Spinal cord (tissue), 9 donors: ENCODE measurements at regions not wholly inside any gene's neighbourhood (a gene's known extent, or its start where the extent isn't known, plus 50 kb on each side); places are given as distances from the start of the nearest gene placed in this dataset.

Source experiments
- DNase-seq, 6 donors: peaks; one replicate each; pipeline versions ENCODE4 v3.0.0 to v3.0.0-alpha.2; 2013 to 2015; ENCODE audit warnings: low spot score in 6 of 6, low read depth in 4 of 6
- H3K27ac ChIP-seq: one replicate; pipeline ENCODE4 v1.5.1; 2013; ENCODE audit warnings: low read depth, low read length, control low read depth
- H3K27me3 ChIP-seq: one replicate; pipeline ENCODE4 v1.6.1; 2013; ENCODE audit warnings: low read length; ENCODE audit not compliant: control insufficient read depth, insufficient read depth
- H3K36me3 ChIP-seq: one replicate; pipeline ENCODE4 v1.6.1; 2013; ENCODE audit warnings: low read length; ENCODE audit not compliant: control insufficient read depth, insufficient read depth
- H3K4me1 ChIP-seq: one replicate; pipeline ENCODE4 v1.6.1; 2013; ENCODE audit warnings: low read length; ENCODE audit not compliant: control insufficient read depth, insufficient read depth
- H3K4me3 ChIP-seq: one replicate; pipeline ENCODE4 v1.5.1; 2013; ENCODE audit warnings: low read depth, low read length, control low read depth
- H3K9me3 ChIP-seq: one replicate; pipeline ENCODE4 v1.6.1; 2013; ENCODE audit warnings: low read length; ENCODE audit not compliant: control insufficient read depth, insufficient read depth
- WGBS: methylation state at CpG from one replicate; pipeline ENCODE4 v1.1.5; 2013; ENCODE audit warnings: missing lambda C conversion rate; ENCODE audit not compliant: insufficient coverage; 5-methylcytosine and 5-hydroxymethylcytosine counted together
- donor health status: healthy.

DNA sequence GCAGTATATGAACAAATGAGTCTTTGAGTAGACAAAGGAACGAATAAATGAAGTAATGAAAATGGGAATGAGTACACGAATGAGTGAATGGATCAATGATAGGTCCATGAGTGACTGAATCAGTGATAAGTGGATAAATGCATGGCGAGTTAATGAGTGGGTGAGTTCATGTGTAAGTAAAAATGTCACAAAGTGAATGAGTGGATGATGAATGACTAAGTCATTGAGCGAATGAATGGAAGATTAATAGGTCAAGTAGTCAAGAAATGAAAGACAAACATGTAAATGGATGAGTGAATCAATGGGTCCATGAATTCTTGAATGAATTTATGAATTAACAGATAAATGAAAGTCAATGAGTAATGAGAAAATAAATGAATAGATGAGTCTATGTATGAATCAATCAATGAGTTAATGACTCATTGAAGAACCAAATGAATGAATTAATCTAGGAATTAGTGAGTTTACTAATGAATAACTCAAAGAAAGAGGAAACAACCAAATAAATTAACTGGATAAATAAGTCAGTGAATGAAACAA lies 97.3 kb upstream of the RTL1 start:
- H3K36me3 ChIP-seq, result peaks cover 12% of the 10 kb centered on the region
- H3K27me3 ChIP-seq, result no peaks in the 10 kb centered on the region
- DNase-seq, result no peak
- H3K27ac ChIP-seq, result no peak overlapping the region
- WGBS, result 93% methylated on average over 4 of the region's 4 CpGs
- no peak overlapping the region for H3K4me3 ChIP-seq
- H3K4me1 ChIP-seq, result no peaks in the 10 kb centered on the region
- H3K9me3 ChIP-seq, result no peaks in the 10 kb centered on the region

- no peaks in the 10 kb centered on the region for H3K9me3 ChIP-seq
- DNase-seq, result no peak
- no peaks in the 10 kb centered on the region for H3K27me3 ChIP-seq
- H3K4me1 ChIP-seq, result no peaks in the 10 kb centered on the region
- no peak overlapping the region for H3K4me3 ChIP-seq
- no peak overlapping the region for H3K27ac ChIP-seq
- H3K36me3 ChIP-seq, result peaks cover 16% of the 10 kb centered on the region
- whole genome bisulfite sequencing, result 79% methylated on average over 10 of the region's 12 CpGs
Measured at GRCh38 chr14:101001311-101002069, 98.0 kb upstream of the RTL1 start.

DNA sequence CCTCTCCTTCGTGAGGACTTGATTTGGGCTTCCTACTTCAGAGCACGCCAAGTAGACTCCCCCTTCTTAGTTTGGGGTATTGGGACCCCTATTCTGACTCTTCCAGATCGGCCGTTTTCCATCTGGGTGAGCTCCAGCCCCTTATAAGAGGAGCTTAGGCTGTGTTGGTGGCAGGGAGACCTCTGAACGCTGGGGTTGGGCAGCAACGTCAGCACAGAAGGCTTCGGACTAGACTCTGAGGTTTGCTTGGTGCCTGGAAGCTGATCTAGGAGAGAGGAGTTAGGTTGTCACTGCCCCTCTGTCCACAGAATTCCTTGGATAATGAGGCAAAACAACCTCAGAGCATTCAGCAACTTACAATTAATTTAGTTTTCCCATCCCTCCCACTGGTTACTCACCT lies 99.2 kb upstream of the RTL1 start:
- 88% methylated on average over 6 of the region's 7 CpGs for WGBS
- Histone ChIP-seq H3K4me3 (no peak overlapping the region), H3K27me3 (no peaks in the 10 kb centered on the region), H3K9me3 (no peaks in the 10 kb centered on the region), H3K4me1 (no peaks in the 10 kb centered on the region), H3K36me3 (peaks cover 22% of the 10 kb centered on the region), H3K27ac (no peak overlapping the region)
- DNase-seq, result no peak

DNA sequence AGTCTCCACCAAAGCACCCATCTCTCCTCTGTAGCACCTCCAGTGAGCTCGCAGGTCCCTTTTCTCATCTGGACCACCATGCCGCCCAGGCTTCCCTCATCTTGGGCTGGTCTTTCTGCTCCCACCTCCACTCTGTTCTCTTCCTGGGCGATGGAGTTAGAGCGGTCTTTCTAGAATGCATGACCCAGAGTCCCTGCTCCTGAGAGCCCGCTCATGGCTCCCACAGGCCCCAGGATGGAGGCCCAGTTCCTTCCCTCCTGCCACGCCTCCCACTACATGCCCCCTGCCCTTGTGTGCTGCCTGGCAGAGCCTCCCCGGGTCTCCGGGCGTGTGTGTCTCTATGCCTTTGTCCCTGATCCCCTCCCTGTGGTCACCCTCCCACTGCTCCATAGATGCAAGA lies 100.7 kb upstream of the RTL1 start:
- 85% methylated on average over 9 of the region's 9 CpGs for WGBS
- Histone ChIP-seq H3K27me3 (no peaks in the 10 kb centered on the region), H3K4me3 (no peak overlapping the region), H3K9me3 (no peaks in the 10 kb centered on the region), H3K36me3 (peaks cover 35% of the 10 kb centered on the region), H3K27ac (no peak overlapping the region), H3K4me1 (no peaks in the 10 kb centered on the region)
- no peak for DNase-seq

DNA sequence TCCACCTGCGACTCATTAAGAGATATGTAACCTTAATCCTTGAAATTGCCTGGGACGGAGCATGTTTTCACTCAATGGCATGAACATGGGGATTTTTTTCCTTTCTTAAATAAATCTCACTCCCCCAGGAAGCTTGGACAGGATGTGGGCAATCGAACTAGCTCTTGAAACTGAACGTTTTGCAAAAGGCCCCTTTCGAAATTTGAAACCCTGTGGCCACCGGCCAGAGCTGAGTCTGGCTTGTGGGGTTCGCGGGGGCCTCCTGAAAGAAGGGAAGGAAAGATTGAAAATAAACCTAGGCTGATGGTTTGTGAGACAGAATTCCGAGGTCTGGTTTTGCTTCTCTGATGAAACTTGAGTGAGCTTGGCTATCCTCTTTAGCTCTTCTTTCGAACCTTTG lies 101.4 kb upstream of the RTL1 start:
- Histone ChIP-seq H3K27ac (no peak overlapping the region), H3K9me3 (no peaks in the 10 kb centered on the region), H3K4me3 (no peak overlapping the region), H3K36me3 (peaks cover 35% of the 10 kb centered on the region), H3K27me3 (no peaks in the 10 kb centered on the region), H3K4me1 (no peaks in the 10 kb centered on the region)
- no peak for DNase-seq
- 61% methylated on average over 9 of the region's 10 CpGs for WGBS

GRCh38 chr14:101005447-101005846 lies 101.9 kb upstream of the RTL1 start:
- H3K36me3 ChIP-seq, result peaks cover 39% of the 10 kb centered on the region

DNA sequence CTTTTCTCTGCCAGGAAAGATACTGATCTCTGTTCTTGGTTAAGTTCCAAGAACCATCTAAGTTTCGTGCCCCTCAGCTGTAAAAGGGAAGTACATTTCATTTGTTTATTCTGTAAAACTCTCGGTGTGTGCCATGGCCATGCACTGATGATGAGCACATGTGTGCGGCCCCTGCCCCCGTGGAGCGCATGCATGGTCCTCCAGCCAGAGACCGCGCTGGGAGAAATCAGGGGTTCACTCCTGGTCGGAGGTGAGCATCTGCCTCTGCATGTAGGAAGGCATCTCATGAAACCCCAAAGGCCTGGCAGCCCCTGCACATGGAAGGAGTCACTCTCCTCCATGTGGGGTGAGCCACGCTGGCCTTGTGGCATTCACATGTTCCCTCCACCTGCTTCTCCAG lies 102.5 kb upstream of the RTL1 start:
- no peak overlapping the region for H3K27ac ChIP-seq
- H3K4me3 ChIP-seq, result no peak overlapping the region
- no peaks in the 10 kb centered on the region for H3K9me3 ChIP-seq
- peaks cover 39% of the 10 kb centered on the region for H3K36me3 ChIP-seq
- WGBS, result 95% methylated on average over 9 of the region's 9 CpGs
- DNase-seq, result no peak
- no peaks in the 10 kb centered on the region for H3K27me3 ChIP-seq
- no peaks in the 10 kb centered on the region for H3K4me1 ChIP-seq

More at GRCh38 chr14:101005447-101005846, 101.9 kb upstream of the RTL1 start:
- 78% methylated on average over 10 of the region's 10 CpGs for WGBS
- no peak overlapping the region for H3K4me3 ChIP-seq
- H3K4me1 ChIP-seq, result no peaks in the 10 kb centered on the region
- no peak for DNase-seq
- H3K27ac ChIP-seq, result no peak overlapping the region
- no peaks in the 10 kb centered on the region for H3K27me3 ChIP-seq
- H3K9me3 ChIP-seq, result no peaks in the 10 kb centered on the region

DNA sequence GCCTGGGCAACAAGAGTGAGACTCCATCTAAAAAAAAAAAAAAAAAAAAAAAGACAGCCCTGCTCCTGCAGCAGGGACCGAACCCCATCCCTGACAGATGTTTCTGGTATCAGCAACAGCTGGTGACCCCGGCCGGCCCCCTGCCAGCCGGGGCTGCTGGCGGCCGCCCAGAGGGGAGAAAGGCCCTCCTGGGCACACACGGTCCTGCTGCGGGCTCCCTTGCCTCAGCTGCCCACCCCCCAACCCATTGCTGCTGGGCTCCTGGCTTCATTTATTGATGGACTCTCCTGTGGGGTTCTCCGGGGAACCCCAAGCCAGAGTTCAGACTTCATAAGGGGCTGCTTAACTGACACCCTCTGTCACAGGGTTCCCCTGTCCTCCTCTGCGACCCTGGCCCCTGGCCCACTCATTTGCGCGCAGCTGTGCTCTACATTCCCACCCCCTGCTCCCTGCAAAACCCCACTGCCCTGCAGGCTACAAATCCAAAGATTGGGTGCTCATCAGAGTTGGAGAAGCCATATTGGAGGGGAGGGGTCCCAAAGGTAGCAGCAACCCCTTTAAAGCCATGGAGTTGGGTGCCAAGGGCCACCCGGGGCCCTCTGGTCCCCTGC lies 103.6 kb upstream of the RTL1 start:
- no peaks in the 10 kb centered on the region for H3K9me3 ChIP-seq
- no peak overlapping the region for H3K27ac ChIP-seq
- DNase-seq, result no peak
- H3K4me3 ChIP-seq, result no peak overlapping the region
- no peaks in the 10 kb centered on the region for H3K27me3 ChIP-seq
- WGBS, result 86% methylated on average over 10 of the region's 13 CpGs
- no peaks in the 10 kb centered on the region for H3K4me1 ChIP-seq
- peaks cover 39% of the 10 kb centered on the region for H3K36me3 ChIP-seq

- Histone ChIP-seq H3K4me3 (no peak overlapping the region), H3K4me1 (no peaks in the 10 kb centered on the region), H3K9me3 (no peaks in the 10 kb centered on the region), H3K36me3 (peaks cover 39% of the 10 kb centered on the region), H3K27me3 (no peaks in the 10 kb centered on the region), H3K27ac (no peak overlapping the region)
- DNase-seq, result no peak
- 100% methylated on average over 1 of the region's 4 CpGs for WGBS
Measured at GRCh38 chr14:101007765-101008164, 104.2 kb upstream of the RTL1 start.

- no peak overlapping the region for H3K27ac ChIP-seq
Measured at GRCh38 chr14:101008196-101008595, 104.7 kb upstream of the RTL1 start.

More at GRCh38 chr14:101008196-101008595, 104.7 kb upstream of the RTL1 start:
- H3K36me3 ChIP-seq, result peaks cover 36% of the 10 kb centered on the region
- H3K9me3 ChIP-seq, result no peaks in the 10 kb centered on the region
- H3K27me3 ChIP-seq, result no peaks in the 10 kb centered on the region
- H3K4me1 ChIP-seq, result no peaks in the 10 kb centered on the region
- no peak for DNase-seq
- WGBS, result 86% methylated on average over 10 of the region's 13 CpGs
- no peak overlapping the region for H3K4me3 ChIP-seq
